ENCODE measurements at regions not wholly inside any gene's neighbourhood (a gene's known extent, or its start where the extent isn't known, plus 50 kb on each side); places are given as distances from the start of the nearest gene placed in this dataset.

GRCh38 chr17:77399319-77399957 is 258.7 kb downstream of the SEC14L1 start:
- DNase-seq, result no peak

GRCh38 chr17:77400445-77400870 is 259.7 kb downstream of the SEC14L1 start:
- DNase-seq, result peak in 1 of 2 experiments; percentile 35

DNA sequence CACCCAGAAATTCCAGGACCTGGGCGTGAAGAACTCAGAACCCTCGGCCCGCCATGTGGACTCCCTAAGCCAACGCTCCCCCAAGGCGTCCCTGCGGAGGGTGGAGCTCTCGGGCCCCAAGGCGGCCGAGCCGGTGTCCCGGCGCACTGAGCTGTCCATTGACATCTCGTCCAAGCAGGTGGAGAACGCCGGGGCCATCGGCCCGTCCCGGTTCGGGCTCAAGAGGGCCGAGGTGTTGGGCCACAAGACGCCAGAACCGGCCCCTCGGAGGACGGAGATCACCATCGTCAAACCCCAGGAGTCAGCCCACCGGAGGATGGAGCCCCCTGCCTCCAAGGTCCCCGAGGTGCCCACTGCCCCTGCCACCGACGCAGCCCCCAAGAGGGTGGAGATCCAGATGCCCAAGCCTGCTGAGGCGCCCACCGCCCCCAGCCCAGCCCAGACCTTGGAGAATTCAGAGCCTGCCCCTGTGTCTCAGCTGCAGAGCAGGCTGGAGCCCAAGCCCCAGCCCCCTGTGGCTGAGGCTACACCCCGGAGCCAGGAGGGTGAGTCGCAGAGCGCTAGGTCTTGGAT is 261.5 kb downstream of the SEC14L1 start:
- no peak for DNase-seq

DNA sequence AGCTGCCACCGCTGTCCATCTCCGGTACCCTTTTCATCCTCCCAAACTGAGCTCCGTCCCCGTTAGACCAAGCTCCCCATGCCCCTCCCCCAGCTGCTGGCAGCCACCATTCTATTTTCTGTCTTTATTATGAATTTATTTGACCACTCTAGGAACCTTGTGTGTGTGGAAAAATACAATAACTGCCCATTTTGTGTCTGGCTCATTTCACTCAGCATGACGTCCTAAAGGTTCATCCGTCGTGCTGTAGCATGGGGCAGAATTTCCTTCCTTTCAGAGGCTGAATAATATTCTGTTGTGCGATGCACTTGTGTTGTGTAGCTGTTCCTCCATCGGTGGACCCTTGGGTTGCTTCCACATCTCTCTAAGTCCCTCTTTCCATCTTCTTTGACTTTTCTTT is 263.1 kb downstream of the SEC14L1 start:
- DNase-seq, result peak in 1 of 2 experiments; percentile 22

DNA sequence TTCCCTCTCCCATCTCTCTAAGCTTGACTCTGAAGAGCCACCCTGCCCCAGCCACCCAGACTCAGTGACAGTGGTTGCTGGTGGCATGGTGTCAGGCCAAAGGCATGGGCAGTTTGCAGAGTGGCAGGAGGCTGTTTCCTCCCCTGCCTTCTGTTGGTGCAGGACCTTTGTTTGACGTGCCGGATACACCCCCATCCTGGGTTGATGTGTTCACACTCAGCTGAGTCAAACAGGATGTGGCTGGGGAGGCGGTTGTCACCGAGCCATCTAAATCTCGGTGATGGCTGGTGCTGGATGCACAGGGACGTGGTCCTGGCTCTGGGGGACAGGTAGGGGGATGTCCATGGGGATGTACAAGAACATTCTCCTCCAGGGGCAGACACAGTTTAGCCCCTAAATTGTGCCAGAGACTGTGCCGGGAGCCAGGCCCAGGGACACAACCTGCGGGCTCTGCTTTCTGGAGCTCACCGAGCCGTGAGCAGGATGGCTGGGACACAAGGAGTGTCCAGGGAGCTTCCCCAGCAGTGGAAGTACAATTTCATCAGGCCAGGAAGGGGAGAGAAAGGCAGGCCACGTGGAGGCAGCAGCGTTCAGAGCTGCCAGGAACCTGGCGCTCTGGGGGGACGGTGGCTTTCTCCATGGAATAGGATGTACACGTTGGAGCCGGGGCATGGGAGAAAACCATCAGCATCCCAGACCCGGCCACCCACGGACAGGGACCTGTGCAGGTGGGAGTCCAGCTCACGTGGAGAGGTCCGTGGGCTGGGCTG is 264.2 kb downstream of the SEC14L1 start:
- DNase-seq, result no peak

DNA sequence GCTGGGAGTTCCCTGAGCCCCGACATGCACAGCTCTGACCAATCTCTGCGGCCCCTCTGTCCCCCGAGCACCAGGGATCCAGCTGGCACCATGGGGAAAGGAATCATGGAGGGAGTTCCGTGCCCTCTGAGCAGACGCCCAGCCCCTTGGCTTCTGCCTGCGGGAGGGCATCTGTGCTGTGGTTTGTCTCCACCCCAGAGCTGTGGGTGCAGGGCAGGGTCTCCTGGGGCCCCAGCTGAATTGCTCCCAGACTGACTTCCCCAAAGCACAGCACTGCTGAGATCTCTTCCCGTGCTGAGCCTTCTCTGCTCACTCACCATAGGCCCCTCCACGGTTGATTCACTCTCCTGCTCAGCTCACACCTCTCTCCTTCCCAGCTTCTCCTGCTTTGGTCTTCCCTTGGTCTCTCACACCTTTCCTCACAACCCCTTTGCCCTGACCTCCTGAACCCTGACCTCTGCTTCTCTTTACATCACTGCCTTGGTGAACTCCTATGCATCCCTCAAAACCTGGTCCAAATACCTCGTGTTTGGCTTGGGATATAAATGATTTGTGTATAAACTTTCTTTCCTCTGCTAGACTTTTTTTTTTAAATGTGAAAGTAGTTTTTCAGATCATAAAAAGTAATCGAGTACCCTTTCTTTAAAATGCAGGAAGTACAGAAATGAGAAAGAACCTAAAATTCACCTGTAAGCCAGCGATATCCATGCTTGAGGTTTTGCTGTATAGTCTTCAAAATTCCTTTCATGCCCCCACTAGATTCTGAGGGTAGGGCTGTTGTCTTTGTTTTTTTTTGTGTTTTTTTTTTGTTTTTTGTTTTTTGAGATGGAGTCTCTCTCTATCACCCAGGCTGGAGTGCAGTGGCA is 265.3 kb downstream of the SEC14L1 start:
- DNase-seq, result no peak

DNA sequence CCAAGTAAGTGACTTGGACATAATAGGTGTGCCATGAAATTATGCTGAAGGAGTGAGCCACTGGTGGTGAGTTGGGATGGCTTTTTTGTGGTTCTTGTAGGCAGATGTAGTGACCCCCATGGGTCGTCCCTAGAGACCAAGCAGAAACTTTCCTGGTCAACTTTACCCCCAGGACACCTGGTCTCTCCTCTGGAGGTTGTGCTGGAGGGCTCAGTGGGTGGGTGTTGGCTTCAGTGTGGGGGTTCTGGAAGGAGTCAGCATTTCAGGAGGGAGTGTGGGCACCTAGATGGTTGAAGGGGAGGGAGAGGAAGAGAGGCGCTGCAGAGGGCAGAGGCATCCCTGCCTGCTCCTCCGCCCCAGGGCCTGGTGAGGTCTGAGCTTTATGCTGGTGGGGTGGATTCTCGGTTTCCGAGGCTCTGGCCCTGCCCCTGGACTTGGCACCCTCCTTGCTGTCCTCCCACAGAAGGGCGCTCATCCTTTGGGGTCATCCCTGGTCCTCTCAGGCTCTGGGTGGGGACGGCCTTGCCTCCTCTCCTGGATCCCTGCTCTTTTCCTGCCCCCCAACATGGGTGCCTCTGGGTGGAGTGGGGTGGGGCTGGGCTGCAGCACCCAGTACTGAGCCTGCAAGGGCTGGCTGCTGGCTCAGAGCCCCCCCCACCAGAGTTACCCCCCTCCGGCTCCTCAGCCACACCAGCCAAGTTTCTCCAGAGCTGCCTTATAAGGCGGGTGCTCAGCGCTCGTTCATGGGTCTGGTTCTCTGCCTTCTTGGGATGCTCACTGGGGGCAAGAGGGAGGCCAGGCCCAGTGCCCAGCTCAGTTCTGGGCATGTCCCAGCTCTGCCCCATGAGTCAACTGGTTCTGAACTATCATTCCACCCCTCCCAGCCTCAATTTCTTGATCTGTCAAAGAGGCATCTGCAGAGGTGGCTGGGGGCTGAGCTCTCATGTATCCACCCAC is 266.8 kb downstream of the SEC14L1 start:
- no peak for DNase-seq

DNA sequence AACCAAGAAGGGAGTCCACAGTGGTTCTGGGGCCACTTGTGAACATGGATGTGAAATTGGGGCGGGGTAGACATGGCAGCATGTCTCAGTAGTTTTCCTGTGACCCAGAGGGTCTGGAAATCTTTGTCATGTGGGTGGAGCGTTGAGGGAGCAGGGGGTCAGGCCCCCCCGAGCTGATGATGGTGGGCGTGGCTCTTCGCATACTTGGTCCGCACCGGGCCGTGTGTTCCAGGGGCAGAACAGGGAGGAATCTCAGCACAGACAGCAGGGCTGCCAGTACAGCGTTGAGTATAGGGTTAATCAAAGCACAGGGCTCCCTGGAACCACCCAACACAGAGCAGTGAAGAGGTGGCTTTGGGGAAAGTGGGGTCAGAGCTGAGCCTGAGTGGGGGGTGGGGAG is 267.5 kb downstream of the SEC14L1 start:
- DNase-seq, result no peak

GRCh38 chr17:77409282-77410161 is 268.8 kb downstream of the SEC14L1 start:
- peak in 1 of 2 experiments; percentile 18 for DNase-seq

DNA sequence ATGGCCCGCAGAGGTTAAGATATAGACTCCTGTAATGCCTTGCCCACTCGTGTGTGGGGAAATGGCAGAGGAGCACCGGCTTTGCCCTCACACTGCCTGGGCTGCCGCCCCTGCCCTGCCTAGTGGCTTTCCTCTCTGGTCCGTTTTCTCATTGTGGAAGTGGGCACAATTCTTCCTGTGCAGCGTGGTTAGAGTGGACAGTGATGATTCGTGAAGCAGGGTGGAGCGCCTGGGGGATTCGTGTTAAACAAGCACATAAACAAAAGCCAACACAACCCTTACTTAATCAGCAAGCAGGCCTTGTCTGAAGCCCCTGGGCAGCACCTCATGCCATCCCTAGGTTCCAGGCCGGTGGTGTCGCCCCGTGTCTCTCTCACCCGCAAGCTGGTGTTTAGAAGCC is 269.7 kb downstream of the SEC14L1 start:
- DNase-seq, result no peak

DNA sequence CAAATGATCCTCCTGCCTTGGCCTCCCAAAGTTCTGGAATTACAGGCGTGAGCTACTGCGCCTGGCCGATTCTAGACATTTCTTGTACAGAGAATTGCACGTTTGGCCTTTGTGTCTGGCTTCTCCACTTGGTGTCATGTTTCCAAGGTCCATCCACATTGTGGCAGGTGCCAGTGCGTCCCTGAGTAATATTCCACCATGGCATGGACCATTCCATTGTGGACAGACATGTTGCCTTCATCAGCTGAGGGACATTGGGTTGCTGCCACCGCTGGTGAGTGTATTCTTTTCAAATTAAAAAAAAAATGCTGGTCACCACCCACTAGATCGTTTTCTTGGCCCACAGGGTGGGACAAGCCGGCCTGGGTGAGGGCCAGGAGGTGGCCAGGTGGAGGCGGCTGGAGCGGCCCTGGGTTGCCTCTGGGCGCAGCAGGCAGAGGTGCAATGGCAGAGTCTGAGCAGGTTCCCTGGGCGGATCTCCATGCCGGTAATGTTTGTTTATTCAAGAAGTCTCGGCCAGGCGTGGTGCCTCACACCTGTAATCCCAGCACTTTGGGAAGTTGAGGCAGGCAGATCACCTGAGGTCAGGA is 274.1 kb downstream of the SEC14L1 start:
- DNase-seq, result no peak

DNA sequence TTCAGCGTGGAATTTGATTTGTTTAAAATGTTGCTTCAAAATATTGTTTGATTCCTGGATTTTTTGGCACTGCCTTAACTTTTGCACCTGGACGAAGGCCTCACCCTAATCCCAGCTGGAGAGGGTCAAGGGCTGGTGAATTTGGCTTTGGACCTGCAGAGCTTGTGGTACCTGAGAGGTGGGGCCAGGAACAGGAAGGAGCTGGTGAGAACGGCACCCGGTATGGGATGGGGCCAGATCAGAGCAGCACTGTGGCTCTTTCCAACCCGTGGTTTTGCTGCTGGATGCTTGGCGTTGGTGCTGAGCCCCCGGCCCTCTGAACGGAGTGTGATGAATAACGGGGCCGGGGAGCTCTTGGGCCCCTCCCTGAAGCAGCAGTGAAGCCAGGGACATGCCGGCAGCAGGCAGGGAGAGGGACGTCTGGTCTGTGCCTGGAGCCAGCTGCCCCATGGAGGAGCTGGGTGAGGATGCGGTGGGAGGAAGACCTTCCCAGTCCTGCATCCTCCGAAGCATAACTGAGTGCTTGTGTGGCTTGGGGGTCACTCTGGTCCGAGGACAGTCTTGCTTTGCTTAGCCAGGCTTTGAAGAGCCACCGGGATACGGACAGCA is 275.4 kb downstream of the SEC14L1 start:
- DNase-seq, result no peak

GRCh38 chr17:77417575-77417974 is 276.8 kb downstream of the SEC14L1 start:
- DNase-seq, result no peak

- no peak for DNase-seq
Observed at GRCh38 chr17:77418609-77419008, 277.8 kb downstream of the SEC14L1 start.

- no peak for DNase-seq
Observed at GRCh38 chr17:77419095-77419494, 278.3 kb downstream of the SEC14L1 start.

GRCh38 chr17:77419547-77420094 is 278.9 kb downstream of the SEC14L1 start:
- DNase-seq, result peak; percentile 50 to 61

GRCh38 chr17:77420095-77420803 is 279.5 kb downstream of the SEC14L1 start:
- DNase-seq, result no peak

- peak; percentile 98 to 99 for DNase-seq
Observed at GRCh38 chr17:77420804-77421629, 280.2 kb downstream of the SEC14L1 start.
